CD4-positive, alpha-beta T cell (primary cell): ENCODE measurements at regions not wholly inside any gene's neighbourhood (a gene's known extent, or its start where the extent isn't known, plus 50 kb on each side); places are given as distances from the start of the nearest gene placed in this dataset.

ENCODE experiments used
- ATAC-seq: fragments of 200-7000 bp; cut with Tn5 transposase; one replicate; pipeline ENCODE4 v1.10.0; 2022; ENCODE audit warnings: mild to moderate bottlenecking; ENCODE audit not compliant: poor library complexity
- CTCF ChIA-PET: fragments of 350-600 bp; sonication (Branson Sonifier 250); formaldehyde crosslinking; loops from one replicate; lab custom pipeline; 2021; ENCODE audit warnings: antibody characterized with exemption, inconsistent platforms; lab: Charles Lee
- POLR2A ChIA-PET: fragments of 350-600 bp; sonication (Branson Sonifier 250); formaldehyde crosslinking; loops from one replicate; lab custom pipeline; 2021; ENCODE audit warnings: antibody characterized with exemption, inconsistent platforms; lab: Charles Lee
- DNase-seq, 14 experiments: peaks; one replicate each; pipeline ENCODE4 v3.0.0-alpha.2; 2013 to 2020; ENCODE audit warnings: mixed read lengths in 2 of 14
- H3K27ac ChIP-seq, 2 donors: one replicate each; pipeline versions ENCODE4 v1.5.1 to v1.7.0; 2013; ENCODE audit warnings: low read length in 2 of 2, low read depth in 1 of 2, mild to moderate bottlenecking in 1 of 2
- H3K27me3 ChIP-seq, 2 experiments: 1 replicate in 1 of 2; 2 replicates in 1 of 2; pipeline versions ENCODE4 v1.6.1 to v1.7.0; 2013; ENCODE audit warnings: low read length in 2 of 2, control low read depth in 1 of 2, mild to moderate bottlenecking in 1 of 2, moderate library complexity in 1 of 2; ENCODE audit not compliant: insufficient read depth in 2 of 2, control insufficient read depth in 1 of 2
- H3K36me3 ChIP-seq: one replicate; pipeline ENCODE4 v1.6.1; 2013; ENCODE audit warnings: low read length, control low read depth; ENCODE audit not compliant: insufficient read depth
- H3K4me1 ChIP-seq: one replicate; pipeline ENCODE4 v1.6.1; 2013; ENCODE audit warnings: low read length, control low read depth; ENCODE audit not compliant: insufficient read depth
- H3K4me3 ChIP-seq: one replicate; pipeline ENCODE4 v1.5.1; 2013; ENCODE audit warnings: mild to moderate bottlenecking, low read length, moderate library complexity
- H3K9me3 ChIP-seq, 2 experiments: 1 replicate in 1 of 2; 2 replicates in 1 of 2; pipeline versions ENCODE4 v1.6.1 to v1.7.0; 2013; ENCODE audit warnings: low read length in 2 of 2, mild to moderate bottlenecking in 2 of 2, control low read depth in 1 of 2, moderate library complexity in 1 of 2; ENCODE audit not compliant: control insufficient read depth in 1 of 2, insufficient read depth in 1 of 2
- H3K27ac Mint-ChIP-seq: one replicate; pipeline ENCODE4 v1.8.0; 2020; ENCODE audit warnings: mixed read lengths
- H3K27me3 Mint-ChIP-seq: one replicate; pipeline ENCODE4 v1.8.0; 2021; ENCODE audit warnings: mixed read lengths
- H3K36me3 Mint-ChIP-seq: one replicate; pipeline ENCODE4 v1.8.0; 2021; ENCODE audit warnings: low read depth, mixed read lengths
- H3K4me1 Mint-ChIP-seq: one replicate; pipeline ENCODE4 v1.8.0; 2021; ENCODE audit warnings: low read depth, mixed read lengths
- H3K4me3 Mint-ChIP-seq: one replicate; pipeline ENCODE4 v1.8.0; 2020; ENCODE audit warnings: mild to moderate bottlenecking, mixed read lengths
- H3K9me3 Mint-ChIP-seq: one replicate; pipeline ENCODE4 v1.8.0; 2020; ENCODE audit warnings: mixed read lengths
- CTCF ChIP-seq: fragments of 200-600 bp; IDR thresholded peaks from one replicate; pipeline ENCODE4 v1.8.0; 2022; ENCODE audit warnings: antibody characterized with exemption, mild to moderate bottlenecking
- intact Hi-C, 2 experiments: fragments of 100-400 bp; cut with DNase I in 1 of 2; cut with micrococcal nuclease in 1 of 2; formaldehyde crosslinking; loops; one replicate each; pipeline versions ENCODE4 v1.15.1 to v1.9.0; 2023 to 2025; cut with DNase I, micrococcal nuclease

GRCh38 chr6:140779341-140779740 is 1353.4 kb upstream of the GJE1 start:
- no peaks in the 10 kb centered on the region for H3K27me3 Mint-ChIP-seq
- H3K36me3 Mint-ChIP-seq, result no peaks in the 10 kb centered on the region
- ATAC-seq, result no peak
- Histone ChIP-seq H3K27me3 (no peaks in the 10 kb centered on the region), H3K4me1 (no peaks in the 10 kb centered on the region), H3K9me3 (no peaks in the 10 kb centered on the region), H3K4me3 (no peak overlapping the region), H3K36me3 (no peaks in the 10 kb centered on the region), H3K27ac (no peak overlapping the region)
- intact Hi-C loops, result no loop called here
- no peaks in the 10 kb centered on the region for H3K9me3 Mint-ChIP-seq
- no peak for DNase-seq
- no peak overlapping the region for H3K27ac Mint-ChIP-seq
- no peak overlapping the region for H3K4me3 Mint-ChIP-seq
- POLR2A ChIA-PET, result no interaction called here
- no peaks in the 10 kb centered on the region for H3K4me1 Mint-ChIP-seq
- TF ChIP-seq CTCF, result no peak
- CTCF ChIA-PET, result no interaction called here

GRCh38 chr6:140777780-140778179 is 1354.9 kb upstream of the GJE1 start:
- ChIA-PET CTCF (interaction anchor here (0.7 kb wide), 1 partner anchor 8 kb away, joined by 4 read pairs; no protein-coding TSS in a partner anchor), POLR2A (no interaction called here)
- Histone ChIP-seq H3K27ac (no peak overlapping the region), H3K27me3 (no peaks in the 10 kb centered on the region), H3K4me1 (no peaks in the 10 kb centered on the region), H3K36me3 (no peaks in the 10 kb centered on the region), H3K9me3 (no peaks in the 10 kb centered on the region), H3K4me3 (no peak overlapping the region)
- intact Hi-C loops, result no loop called here
- ATAC-seq, result no peak
- no peak for TF ChIP-seq CTCF
- H3K9me3 Mint-ChIP-seq, result no peaks in the 10 kb centered on the region
- DNase-seq, result no peak
- H3K4me3 Mint-ChIP-seq, result no peak overlapping the region
- H3K4me1 Mint-ChIP-seq, result no peaks in the 10 kb centered on the region
- H3K27me3 Mint-ChIP-seq, result no peaks in the 10 kb centered on the region
- H3K27ac Mint-ChIP-seq, result no peak overlapping the region
- no peaks in the 10 kb centered on the region for H3K36me3 Mint-ChIP-seq

GRCh38 chr6:140775061-140775460 is 1357.7 kb upstream of the GJE1 start:
- intact Hi-C loops, result no loop called here
- H3K4me3 ChIP-seq, result no peak overlapping the region
- no peaks in the 10 kb centered on the region for H3K27me3 Mint-ChIP-seq
- H3K9me3 Mint-ChIP-seq, result peaks cover 2% of the 10 kb centered on the region
- CTCF ChIA-PET, result no interaction called here
- ATAC-seq (no peak), DNase-seq (no peak)
- H3K4me1 Mint-ChIP-seq, result no peaks in the 10 kb centered on the region
- H3K27me3 ChIP-seq, result no peaks in the 10 kb centered on the region
- no peaks in the 10 kb centered on the region for H3K4me1 ChIP-seq
- H3K4me3 Mint-ChIP-seq, result no peak overlapping the region
- POLR2A ChIA-PET, result no interaction called here
- no peaks in the 10 kb centered on the region for H3K36me3 Mint-ChIP-seq
- no peak overlapping the region for H3K27ac ChIP-seq
- H3K27ac Mint-ChIP-seq, result no peak overlapping the region
- H3K36me3 ChIP-seq, result no peaks in the 10 kb centered on the region
- no peaks in the 10 kb centered on the region for H3K9me3 ChIP-seq
- TF ChIP-seq CTCF, result no peak
